ENCODE measurements at regions not wholly inside any gene's neighbourhood (a gene's known extent, or its start where the extent isn't known, plus 50 kb on each side); places are given as distances from the start of the nearest gene placed in this dataset.
"Not testable (repeated sequence)": the region's sequence is repeated elsewhere in the genome, so short reads cannot be mapped to it uniquely, and the experiment has no call there.

- DNase-seq: no peak
Observed at GRCh38 chr1:219560856-219561255, 52.0 kb downstream of the ZC3H11B start.

GRCh38 chr1:219559899-219560298, 53.0 kb downstream of the ZC3H11B start:
- no peak for DNase-seq

GRCh38 chr1:219555806-219556205, 57.1 kb downstream of the ZC3H11B start:
- DNase-seq: no peak

- DNase-seq: no peak
Observed at GRCh38 chr1:219555031-219555692, 57.7 kb downstream of the ZC3H11B start.

GRCh38 chr1:219553934-219554502, 58.9 kb downstream of the ZC3H11B start:
- DNase-seq: no peak

GRCh38 chr1:219550201-219550600, 62.7 kb downstream of the ZC3H11B start:
- DNase-seq: no peak

- DNase-seq: no peak
Observed at GRCh38 chr1:219549215-219549614, 63.7 kb downstream of the ZC3H11B start.

- DNase-seq: no peak
Observed at GRCh38 chr1:219548386-219548785, 64.5 kb downstream of the ZC3H11B start.

- not testable (repeated sequence) for DNase-seq
Observed at GRCh38 chr1:219545756-219546155, 67.1 kb downstream of the ZC3H11B start.

GRCh38 chr1:219544163-219544846, 68.6 kb downstream of the ZC3H11B start:
- no peak for DNase-seq

- no peak for DNase-seq
Observed at GRCh38 chr1:219542828-219543518, 69.9 kb downstream of the ZC3H11B start.

- DNase-seq: no peak
Observed at GRCh38 chr1:219541946-219542345, 71.0 kb downstream of the ZC3H11B start.

- no peak for DNase-seq
Observed at GRCh38 chr1:219539645-219540254, 73.2 kb downstream of the ZC3H11B start.

GRCh38 chr1:219538886-219539285, 74.0 kb downstream of the ZC3H11B start:
- DNase-seq: no peak

GRCh38 chr1:219537223-219537631, 75.7 kb downstream of the ZC3H11B start:
- DNase-seq: no peak

- no peak for DNase-seq
Observed at GRCh38 chr1:219536038-219536437, 76.9 kb downstream of the ZC3H11B start.

GRCh38 chr1:219534991-219535390, 77.9 kb downstream of the ZC3H11B start:
- no peak for DNase-seq

- DNase-seq: no peak
Observed at GRCh38 chr1:219533280-219533679, 79.6 kb downstream of the ZC3H11B start.

GRCh38 chr1:219529116-219529515, 83.8 kb downstream of the ZC3H11B start:
- no peak for DNase-seq

GRCh38 chr1:219528633-219529032, 84.3 kb downstream of the ZC3H11B start:
- no peak for DNase-seq

GRCh38 chr1:219527994-219528393, 84.9 kb downstream of the ZC3H11B start:
- DNase-seq: no peak

- DNase-seq: no peak
Observed at GRCh38 chr1:219526074-219526473, 86.8 kb downstream of the ZC3H11B start.

- DNase-seq: no peak
Observed at GRCh38 chr1:219523411-219523810, 89.5 kb downstream of the ZC3H11B start.

All from stimulated activated CD4-positive, alpha-beta T cell treated with anti-CD3 and anti-CD28 coated beads, Interleukin-2, amount 100 ng/mL, for 48 hours (primary cell).